Germinal center (tissue), 1 donor: ENCODE measurements at regions not wholly inside any gene's neighbourhood (a gene's known extent, or its start where the extent isn't known, plus 50 kb on each side); places are given as distances from the start of the nearest gene placed in this dataset.

Experiments used
- DNase-seq: peaks from one replicate; pipeline ENCODE4 v3.0.0; 2012; ENCODE audit warnings: mixed read lengths, low spot score

DNA sequence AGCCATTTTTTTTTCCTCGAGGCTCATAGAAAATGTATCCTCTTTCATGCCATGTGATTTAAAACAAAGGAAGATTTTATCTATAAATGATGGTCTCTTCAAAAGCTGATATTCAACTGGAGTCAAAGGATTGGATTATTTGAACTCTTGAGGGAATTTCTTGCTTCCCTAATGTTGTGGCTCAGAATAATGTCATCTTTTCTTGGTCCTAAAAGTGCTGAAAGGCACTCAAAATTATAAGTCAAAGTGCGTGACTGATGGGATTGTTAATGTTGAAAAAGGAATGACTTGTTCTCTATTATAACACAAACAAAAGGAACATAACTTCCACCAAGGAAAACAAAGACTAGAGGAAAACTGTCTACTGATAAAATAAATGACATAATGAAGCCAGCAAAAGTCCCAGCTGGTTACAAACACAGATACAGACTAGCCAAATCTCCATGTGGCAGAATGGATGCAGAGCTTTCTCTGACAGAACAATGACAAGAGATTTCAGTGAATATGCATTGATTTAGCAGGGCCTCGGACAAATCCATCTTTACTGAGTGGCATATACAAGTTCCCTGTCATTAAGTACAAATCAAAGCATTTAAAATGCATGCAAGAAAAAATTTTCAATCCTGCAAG is 552.6 kb downstream of the GBA3 start:
- DNase-seq = no peak

DNA sequence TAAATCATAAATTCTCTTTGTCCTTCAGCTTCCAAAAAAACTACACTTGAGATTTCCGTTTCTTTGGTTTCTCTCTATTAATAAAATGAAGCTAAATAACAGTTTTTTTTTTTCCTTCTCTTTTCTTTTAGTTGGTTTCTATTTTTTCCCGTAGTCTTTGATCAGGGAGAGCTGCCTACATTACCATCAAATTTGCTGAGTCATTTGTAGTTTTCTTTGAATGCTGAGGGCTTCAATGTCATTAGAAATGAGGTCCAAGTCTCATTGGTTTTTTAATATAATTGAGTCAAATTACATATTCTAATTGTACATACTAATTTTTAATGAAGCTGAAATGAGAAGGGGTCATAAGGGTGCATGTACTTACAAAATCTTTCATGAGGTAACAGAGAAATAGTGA is 550.2 kb downstream of the GBA3 start:
- DNase-seq = no peak

DNA sequence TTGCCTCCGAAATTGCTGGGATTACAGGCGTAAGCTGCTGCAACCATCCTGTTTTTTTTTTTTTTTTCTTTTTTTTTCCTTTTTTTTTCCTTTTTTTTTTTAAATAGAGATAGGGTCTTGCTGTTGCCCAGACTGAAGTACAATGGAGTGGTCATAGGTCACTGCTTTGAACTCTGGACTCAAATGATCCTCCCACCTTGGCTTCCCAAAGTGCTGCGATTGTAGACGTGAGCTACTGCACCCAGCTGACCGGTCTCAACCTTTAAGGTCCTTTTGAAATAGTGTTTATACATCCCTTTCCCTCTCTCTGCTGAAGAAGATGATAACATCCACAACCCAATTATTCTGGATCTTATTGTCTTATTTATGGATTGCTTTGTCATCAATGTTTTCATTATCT is 548.7 kb downstream of the GBA3 start:
- no peak for DNase-seq

DNA sequence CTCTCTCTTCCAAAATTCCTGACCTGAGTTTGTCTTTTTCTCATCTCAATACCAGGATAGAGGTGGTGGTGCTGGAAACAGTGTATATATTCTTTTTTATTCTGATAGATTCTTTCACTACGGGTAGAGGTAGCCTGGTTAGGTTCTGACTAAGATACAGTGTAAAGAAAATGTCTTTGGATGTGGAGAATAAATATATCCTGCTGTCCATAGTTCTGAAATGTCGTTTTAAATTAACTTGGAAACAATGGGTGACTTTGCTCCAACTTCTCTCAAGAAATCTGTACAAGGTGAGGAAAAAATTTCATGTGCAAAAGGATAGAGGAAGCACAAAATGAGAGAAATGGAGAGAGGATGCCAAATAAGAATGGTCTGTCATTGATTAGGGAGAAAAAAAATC is 546.1 kb downstream of the GBA3 start:
- DNase-seq = no peak

DNA sequence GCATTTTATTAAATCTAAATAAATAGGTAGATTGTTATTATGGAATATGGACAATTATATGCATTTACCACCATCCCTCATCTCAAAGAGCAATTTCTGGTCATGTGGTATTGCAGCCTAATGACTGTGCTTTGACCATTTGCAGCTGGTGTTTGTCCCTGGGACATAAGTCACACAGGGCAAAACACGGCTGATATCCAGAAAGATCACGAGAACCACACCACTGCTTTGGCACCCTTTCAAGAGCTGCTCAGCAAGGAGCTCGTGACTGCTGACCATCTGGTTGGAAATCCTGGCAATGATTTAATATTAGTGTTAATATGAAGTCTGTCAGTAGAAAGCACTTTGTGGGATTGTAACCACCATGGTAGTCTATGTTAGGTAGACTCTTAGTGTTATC is 545.0 kb downstream of the GBA3 start:
- no peak for DNase-seq

DNA sequence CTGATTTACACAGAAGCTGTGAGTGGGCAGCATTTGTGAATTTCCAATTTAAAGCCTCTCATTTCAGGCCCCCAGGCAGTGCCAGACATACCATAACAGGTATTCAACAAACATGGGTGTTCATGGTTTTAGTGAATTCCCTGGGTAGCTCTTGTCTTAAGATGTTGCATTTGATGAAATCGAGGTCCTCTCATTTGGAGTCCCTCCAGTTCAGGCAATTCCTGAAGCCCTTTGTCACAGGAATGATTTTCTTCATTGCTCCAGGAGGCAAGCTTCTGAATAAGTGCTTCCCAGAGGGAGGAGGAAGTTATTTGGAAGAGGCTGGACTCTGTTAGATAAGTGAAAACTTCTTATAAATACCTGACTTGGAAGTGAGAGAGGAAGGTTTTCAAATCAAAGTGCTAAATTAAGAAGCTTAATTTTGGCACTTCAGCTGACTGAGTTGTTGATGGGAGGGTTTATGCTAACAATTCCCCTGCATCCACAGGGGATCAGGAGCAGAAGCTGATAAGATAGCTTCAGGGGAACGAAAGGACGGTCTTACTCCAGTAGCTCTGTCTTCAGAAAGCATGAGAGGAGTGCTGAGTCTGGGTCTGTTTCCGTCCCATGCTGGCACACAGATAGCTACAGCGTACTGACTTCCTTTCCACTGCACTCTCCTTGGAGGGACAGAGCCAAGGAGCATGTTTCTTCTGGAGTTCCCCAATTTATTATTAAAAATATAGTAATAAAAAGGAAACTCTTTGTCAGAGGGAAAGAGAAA is 543.1 kb downstream of the GBA3 start:
- DNase-seq = no peak

DNA sequence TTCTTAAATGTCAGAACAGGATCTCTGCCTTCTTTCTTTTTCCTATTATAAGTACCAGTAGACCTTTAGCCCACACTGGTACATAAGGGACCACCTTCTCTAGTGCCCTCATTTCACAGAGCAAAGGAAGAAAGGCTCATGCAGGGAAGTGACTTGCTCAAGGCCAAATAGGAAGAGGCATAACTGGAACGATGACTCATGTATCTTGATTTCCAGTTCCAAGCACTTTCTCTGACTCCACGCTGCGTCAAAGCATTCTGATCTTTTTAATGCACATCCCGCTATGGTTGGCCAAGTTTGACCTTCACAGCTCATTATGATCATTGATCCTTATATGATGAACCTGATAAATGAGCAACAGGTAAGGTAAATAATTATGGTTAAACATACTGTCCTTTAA is 542.0 kb downstream of the GBA3 start:
- no peak for DNase-seq

DNA sequence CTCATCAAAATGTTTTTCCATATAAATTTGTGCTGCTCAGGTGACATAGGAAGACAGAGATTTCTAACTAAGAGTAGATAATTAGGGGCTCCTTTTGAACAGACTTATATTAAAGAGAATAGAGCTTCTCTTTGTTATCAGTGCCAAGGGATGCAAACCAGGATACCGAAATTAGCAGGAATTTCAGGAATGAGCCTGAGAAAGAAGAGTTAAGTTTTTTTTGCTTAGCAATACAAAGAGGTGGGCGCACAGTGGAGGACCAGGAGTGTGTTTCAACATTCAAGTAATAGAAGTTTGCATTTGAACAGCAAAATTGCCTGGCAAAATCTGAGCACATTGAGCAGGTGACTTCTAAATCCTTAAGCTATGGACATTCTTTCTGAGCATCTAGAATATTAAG is 541.3 kb downstream of the GBA3 start:
- no peak for DNase-seq

DNA sequence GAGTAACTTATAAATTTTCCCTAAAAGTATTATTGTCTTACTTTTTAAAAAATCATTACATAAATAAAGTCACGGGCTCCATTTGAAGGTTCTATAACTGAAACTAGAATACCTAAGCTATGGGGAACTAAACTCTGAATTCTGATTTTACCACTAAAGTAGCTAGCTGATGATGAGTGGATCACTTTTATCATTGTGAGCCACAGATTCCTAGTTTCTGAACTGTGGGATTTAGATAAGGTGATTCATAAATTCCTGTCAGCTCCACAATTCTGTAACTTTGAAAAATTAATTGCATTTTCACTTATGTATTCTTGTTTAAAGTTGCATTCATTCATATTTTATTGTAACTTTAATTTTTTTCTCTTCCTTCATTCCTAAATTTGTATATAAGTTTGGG is 540.9 kb downstream of the GBA3 start:
- DNase-seq = no peak

DNA sequence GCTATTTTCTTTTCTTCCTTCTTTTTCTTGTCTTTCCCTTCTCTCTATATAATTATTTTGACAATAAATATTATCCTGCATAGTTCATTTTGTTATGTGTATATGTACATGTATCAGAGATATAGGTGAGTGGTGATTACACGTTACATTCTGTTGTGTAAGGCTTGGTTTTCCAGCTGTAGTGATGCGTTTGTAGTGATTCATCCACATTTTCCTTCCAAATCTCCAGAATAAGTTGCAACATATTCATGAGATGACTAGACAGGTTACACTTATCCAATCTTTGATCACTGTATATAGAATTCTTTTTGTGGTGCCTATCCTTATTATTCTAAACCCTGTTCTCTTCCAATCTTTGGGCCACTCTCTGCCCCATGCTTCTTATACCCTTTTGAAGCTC is 540.2 kb downstream of the GBA3 start:
- no peak for DNase-seq

DNA sequence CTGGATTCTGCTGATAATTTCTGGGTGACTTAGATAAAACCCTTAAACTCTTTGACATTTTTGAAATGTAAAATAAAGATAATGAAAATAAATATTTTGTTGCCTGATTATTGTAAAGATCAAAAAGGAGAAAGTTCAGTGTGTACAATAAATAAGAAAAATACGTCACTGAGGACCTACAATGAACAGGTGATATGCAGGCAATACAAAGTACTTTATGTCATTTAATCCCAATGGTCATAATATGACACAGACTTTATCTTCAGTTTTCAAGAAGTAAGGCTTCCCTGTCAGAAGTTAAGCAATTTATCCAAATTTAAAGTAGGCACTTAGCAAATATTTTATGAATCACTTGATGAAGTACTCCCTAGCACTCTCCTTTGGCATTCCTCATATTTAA is 532.8 kb downstream of the GBA3 start:
- DNase-seq = no peak

DNA sequence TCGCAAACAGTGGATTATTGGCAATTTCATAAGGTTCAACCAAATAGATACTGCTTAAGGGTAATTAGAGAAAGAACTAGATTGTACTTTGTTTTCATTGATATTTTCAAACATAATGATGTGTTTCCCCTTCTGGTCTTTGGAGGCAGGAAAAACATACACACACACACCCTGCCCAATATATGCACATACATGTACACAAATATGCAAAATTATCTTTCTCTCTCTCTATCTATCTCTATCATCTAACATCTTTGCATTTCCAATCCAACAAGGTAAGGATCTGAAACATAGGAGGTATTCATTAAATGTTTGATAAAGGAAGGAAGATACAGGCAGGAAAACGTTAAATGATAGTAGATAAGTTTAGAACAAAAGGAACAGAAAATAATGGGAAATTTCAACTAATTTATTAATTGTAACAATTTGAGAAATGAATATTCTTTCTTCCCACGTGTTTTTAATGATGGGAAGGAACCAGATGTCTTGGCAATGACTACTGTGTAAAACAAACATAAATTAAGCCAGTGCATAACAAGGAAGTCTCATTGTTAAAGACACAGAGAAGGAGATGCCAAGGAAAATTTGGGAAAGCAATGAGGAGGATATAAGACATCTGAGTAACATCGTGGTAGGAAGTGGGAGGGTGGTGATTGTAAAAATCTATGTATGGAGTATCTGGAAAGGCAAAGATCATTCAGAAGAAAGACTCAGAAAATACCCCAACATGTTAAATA is 532.1 kb downstream of the GBA3 start:
- no peak for DNase-seq

DNA sequence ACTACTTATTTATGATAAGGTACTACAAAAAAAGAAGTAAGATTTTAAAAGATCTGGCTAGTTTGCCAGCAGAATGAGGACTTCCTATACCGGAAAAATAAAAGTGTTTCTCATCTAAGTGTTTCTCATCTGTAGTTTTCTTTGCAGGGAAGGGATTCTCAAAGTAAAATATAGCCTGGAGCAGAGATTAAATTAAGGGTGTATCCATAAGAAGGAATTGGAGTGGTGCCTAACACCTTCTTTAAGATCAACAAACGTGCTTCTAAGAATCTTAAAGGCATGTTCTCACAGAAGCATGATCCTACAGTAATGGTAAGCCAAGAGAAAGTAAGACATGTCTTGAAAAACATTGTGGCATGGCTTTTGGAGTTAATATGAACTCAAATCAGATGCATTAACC is 528.2 kb downstream of the GBA3 start:
- no peak for DNase-seq

DNA sequence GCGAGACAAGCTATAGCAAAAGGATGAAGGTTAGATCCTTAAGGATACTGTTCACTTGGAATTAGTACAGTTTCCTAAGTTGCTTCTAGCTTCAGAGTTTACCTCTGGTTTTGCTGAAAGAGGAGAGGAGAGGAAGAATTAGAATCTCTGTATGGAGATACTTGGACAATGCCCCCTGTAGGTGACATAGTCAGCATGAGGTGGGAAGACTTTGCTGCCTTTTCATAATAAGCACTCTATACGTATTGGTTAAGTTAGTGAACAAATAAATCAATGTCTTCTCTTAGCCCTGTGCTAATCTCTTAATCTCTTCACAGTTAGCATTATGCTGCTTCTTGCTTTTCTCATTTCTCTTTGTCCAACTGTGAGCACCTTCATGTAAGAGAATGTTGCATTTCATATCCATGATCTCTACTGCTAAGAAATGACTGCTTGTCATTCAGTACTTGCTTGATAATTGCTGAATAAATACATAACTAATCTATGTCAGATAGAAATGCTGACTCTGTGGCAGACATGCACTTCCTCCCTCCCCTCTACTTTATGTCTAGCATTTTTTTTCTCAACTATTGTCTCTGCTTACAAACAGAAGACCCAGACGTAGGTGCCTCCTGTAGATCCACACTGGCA is 527.2 kb downstream of the GBA3 start:
- DNase-seq = no peak

DNA sequence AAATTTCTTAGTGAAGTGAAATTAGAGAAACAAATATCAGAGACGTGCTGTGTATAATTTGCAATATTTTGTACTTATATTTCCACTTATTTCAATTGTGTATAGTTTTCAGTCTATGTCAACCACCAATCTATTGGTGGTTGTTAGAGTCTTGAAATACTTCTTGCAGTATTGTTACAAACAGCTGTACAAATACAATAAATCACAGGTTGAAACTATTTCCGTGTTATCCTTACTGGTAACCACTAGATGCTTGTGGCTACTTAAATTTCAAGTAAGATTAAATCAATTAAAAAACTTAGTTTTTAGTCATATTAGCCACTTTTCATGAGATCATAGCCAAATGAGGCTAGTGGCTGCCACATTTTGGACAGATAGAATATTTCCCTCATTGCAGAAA is 520.5 kb downstream of the GBA3 start:
- DNase-seq = no peak

DNA sequence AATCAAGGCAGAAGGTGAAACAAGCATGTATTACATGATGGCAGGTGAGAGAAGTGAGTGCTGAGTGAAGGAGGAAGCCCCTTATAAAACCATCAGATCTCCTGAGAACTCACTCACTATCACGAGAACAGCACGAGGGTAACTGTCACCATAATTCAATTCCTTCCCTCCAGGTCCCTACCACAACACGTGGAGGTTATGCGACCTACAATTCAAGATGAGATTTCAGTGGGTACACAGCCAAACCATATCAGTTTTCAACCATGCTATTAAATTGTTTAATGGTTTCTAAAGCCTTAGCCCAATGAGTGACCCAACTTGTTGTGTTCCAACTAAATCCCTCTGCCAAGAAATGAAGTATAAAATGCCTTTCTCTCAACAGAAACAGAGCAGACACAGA is 519.8 kb downstream of the GBA3 start:
- DNase-seq = no peak

DNA sequence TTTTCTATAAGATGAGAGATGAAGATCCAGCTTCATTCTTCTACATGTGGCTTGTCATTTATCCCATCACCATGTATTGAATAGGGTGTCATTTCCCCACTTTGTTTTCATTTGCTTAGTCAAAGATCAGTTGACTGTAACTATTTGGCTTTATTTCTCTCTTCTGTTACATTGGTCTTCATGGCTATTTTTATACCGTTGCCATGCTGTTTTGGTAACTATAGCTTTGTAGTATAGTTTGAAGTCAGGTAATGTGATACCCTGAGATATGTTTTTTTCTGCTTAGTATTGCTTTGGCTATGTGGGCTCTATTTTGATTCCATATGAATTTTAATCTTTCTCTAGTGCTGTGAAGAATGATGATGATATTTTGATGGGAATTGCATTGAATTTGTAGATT is 514.3 kb downstream of the GBA3 start:
- DNase-seq = no peak

DNA sequence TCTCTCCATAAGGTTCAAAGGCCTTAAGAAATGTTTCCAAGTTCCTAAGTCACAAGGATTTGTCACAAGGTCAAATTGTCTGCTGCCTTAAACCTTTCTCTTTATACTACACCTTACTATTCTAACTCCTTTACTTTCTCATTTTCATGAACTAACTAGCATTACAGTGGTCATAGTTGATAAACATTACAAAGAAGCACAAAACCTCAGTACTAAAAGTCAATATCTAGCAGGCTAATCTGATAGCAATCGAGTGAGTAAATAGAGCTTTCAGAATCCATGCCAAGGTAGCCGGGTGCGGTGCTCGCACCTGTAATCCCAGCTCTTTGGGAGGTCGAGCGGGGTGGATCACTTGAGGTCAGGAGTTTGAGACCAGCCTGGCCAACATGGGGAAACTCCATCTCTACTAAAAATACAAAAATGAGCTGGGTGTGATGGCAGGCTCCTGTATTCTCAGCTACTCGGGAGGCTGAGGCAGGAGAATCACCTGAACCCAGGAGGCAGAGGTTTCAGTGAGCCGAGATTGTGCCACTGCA is 510.0 kb downstream of the GBA3 start:
- DNase-seq = no peak

DNA sequence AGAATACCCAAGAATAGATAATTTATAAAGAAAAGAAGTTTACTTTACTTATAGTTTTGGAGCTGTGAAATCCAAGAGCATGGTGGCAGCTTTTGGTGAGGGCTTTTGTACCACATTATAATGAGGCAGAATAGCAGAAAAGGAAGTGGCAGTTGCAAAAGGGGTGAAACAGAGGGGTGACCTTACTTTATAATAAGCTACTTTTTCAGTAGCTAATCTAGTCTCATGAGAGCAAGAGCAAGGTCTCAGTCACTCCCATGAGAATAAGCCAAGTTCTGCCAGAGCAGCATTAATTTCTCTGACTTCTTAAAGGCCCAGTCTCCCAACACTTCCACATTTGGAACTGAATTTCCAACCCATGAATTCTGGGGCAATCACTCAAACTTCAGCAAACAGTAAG is 502.0 kb downstream of the GBA3 start:
- DNase-seq = no peak

DNA sequence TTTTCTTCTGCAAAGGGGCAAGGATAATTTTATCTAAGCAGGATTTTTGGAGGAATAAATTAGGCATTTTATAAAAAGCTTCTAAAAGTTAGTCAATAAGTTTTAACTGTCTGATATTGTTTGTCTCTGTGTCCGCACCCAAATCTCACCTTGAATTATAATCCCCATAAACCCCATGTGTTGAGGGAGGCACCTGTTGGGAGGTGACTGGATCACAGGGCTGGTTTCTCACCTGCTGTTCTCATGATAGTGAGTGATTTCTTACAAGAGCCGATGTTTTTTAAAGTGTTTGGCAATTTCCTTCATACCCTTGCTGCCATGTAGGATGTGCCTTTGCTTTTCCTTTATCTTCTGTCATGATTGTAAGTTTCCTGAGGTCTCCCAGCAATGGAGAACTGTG is 481.4 kb downstream of the GBA3 start:
- no peak for DNase-seq

DNA sequence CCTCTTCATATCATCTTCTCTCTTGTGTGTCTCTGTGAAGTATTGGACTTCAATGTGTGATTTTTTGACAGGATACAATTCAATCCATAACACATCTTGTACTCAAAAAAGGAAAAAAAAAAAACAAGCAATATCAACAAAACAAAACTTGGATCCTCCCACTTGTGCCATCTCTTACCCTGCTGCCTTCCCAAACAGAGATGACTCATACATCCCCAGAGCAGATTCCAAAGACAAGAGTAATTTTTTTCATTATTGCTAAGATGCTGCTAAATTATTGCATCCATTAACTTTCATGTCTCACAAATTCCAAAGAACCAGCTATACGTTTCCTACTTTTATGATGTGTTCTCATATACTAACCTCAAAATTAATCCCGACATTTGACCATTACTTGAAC is 479.2 kb downstream of the GBA3 start:
- DNase-seq = no peak

DNA sequence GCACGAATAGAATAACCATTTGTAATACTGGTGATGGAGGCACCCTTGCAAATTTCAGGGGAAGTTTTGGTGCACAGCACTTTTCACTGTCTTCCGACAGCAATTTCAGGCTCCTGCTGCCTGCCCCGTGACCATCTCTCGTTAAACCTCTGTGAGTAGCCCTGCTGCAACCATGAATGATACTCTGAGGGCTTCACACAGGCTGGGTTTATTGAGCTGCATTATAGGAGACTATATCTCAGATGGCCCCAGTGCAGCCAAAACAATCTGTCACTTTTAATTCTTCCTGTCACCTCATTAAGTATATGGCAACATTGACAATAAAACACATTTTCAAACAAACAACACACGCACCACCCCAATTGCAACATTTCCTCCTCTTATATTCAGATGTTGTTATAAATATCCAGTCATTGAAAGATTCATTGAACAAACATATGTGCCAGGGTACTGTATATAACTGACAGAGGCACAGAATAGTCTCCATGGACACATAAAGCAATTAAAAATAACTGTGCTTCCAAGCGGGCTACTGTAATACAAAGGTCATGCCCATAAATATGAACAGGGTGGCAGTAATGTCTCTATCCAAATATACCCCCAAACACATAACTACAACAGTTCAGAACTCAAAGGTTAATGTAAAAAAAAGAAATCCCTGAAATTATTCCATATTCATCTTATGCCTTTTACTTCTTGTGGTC is 477.0 kb downstream of the GBA3 start:
- DNase-seq = no peak
